GM19240 (cell line): ENCODE measurements at regions not wholly inside any gene's neighbourhood (a gene's known extent, or its start where the extent isn't known, plus 50 kb on each side); places are given as distances from the start of the nearest gene placed in this dataset.

Experiments used
- DNase-seq: peaks from one replicate; pipeline ENCODE4 v3.0.0; 2011; ENCODE audit warnings: low spot score; ENCODE audit not compliant: insufficient read length

- no peak for DNase-seq
These were observed 92.5 kb upstream of the CAMK1G start for GRCh38 chr1:209491031-209491430.

DNA sequence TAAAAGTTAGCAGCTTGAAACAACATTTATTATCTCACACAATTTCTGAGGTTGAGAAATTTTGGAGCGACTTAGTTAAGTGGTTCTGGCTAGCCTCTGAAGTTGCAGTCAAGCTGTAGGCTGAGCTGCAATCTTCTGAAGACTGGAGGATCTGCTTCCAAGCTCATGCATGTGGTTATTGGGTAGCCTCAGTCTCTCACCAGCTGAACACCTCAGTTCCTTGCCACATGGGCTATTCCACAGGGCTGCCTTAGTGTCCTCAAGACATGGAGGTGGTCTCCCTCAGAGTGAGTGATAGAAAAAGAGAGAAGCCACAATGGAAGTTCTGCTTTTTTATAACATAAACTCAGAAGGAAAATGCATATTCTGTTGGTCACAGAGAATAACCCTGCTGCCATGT is 92.0 kb upstream of the CAMK1G start:
- DNase-seq: no peak

- DNase-seq: no peak
These were observed 91.6 kb upstream of the CAMK1G start for GRCh38 chr1:209491897-209492296.

- DNase-seq: no peak
These were observed 90.0 kb upstream of the CAMK1G start for GRCh38 chr1:209493559-209493958.

GRCh38 chr1:209497729-209498128 is 85.8 kb upstream of the CAMK1G start:
- DNase-seq: no peak

DNA sequence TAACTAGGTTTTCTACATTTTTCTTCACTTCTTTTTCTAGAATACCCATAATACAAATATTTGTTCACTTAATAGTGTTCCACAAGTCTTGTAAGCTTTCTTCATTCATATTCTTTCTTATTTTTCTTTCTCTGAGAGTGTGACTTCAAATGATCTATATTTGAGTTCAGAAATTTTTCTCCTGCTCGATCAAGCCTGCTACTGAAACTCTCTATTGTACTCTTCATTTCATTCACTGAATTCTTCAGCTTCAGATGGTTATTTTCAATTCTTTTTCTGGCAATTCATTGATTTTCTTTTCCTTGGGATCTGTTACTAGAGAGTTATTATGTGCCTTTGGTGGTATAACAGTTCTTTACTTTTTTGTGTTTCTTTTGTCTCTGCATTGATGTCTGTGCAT is 82.5 kb upstream of the CAMK1G start:
- DNase-seq: no peak

- DNase-seq: no peak
These were observed 80.3 kb upstream of the CAMK1G start for GRCh38 chr1:209503196-209503595.

DNA sequence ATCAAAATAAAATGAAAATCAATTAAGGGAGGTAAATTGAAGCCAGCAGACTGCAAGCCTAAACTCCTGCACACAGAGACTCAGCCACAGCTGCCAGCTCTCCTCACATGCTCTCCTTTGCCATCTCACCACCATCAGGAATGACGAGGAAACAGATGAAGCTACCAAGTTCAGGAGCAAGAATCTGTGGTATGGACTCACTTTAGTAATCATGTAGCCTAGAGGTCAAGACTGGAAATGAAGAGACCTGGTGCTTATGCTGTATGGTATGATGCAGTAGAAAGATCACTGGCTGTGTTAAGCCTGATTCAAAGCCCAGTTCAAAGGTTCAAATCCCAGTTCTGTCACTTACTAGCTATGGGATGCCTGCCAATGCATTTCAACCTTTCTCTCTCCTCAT is 78.9 kb upstream of the CAMK1G start:
- no peak for DNase-seq

DNA sequence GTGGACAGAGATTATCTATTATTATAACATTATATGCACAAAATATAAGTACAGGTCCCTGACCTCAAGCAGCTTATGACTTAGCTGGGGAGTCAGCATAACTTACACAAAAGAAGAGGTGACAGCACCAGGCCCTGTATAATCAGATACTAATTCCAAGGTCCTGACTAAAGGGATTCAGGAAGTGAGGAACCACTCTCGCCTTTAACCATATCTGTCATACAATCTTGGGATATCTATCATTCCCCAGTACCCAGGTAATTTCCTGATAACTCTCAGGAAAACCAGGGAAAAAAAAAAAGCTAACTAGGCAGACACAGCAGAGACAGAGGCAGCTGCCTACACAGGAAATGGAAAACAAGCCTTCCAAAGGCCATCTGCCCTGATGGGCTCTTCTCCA is 78.5 kb upstream of the CAMK1G start:
- DNase-seq: no peak

- DNase-seq: no peak
These were observed 77.4 kb upstream of the CAMK1G start for GRCh38 chr1:209506101-209506500.

DNA sequence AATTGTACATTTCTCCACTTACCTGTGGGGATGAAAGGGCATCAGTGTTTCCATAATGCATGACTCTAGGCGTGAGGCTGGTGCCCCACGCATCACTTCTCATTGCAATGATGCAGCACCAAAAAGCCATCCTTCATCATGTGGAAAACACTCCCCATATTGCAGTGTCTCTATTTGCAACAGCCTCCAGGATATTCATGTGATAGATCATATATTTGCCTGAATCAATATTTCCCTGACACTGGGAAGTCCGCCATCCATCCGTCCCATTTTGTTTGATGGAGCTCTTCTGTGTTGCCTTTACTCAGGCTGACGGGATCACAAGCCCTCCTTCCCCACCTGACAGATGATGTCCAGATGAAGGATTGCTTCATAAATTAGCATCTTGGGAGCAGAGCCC is 74.5 kb upstream of the CAMK1G start:
- no peak for DNase-seq

GRCh38 chr1:209510063-209510462 is 73.5 kb upstream of the CAMK1G start:
- DNase-seq: no peak

DNA sequence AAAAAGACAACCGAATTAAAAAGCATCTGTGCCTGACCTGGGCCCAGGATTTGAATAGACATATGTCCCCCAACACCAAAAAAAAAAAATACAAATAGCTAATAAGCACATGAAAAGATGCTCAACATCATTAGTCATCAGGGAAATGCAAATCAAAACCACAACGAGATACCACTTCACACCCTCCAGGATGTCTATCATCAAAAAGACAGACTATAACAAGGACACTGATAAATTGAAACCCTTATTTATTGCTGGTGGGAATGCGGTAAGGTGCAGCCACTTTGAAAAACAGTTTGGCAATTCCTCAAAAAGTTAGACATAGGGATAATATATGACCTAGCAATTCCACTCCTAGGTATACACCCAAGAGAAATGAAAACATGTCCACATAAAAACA is 72.3 kb upstream of the CAMK1G start:
- no peak for DNase-seq

DNA sequence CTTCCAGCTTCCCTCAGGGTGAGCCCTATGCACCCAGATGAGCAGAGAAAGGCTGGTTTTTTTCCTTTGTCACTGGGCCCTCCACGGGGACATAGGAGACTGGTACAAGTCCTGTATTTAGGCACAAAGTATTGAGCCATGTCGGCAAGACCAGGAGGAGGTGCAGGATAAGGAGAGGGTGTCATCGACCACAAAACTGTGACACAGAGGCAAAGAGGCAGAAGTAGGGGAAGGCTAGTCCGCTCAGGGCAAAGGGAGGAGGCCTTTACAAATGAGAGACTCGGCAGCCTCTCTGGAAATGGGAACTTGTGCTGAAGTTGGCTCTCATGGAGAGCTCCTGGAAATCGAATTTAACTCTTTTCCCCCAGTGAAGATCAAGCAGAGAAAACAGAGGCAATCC is 70.7 kb upstream of the CAMK1G start:
- no peak for DNase-seq

DNA sequence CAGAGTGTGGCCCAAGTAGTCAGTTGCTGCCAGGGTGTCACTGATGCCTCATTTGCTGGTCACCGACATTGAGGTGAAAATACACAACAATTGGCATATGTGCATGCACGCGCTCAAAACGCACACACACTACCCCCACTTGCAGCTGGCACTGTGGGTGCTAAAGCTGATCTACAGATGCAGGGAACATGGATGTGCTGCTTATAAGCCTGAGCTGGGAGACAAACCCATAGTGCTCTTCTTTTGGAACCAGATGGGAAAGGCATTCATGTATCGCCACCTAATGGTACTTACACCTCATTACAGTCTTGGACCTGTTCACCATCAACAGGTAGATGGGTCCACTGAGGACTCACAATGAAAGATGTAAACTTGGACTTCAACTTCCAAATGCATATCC is 70.3 kb upstream of the CAMK1G start:
- no peak for DNase-seq

- DNase-seq: no peak
These were observed 66.5 kb upstream of the CAMK1G start for GRCh38 chr1:209516771-209517680.

- no peak for DNase-seq
These were observed 65.8 kb upstream of the CAMK1G start for GRCh38 chr1:209517681-209518050.

DNA sequence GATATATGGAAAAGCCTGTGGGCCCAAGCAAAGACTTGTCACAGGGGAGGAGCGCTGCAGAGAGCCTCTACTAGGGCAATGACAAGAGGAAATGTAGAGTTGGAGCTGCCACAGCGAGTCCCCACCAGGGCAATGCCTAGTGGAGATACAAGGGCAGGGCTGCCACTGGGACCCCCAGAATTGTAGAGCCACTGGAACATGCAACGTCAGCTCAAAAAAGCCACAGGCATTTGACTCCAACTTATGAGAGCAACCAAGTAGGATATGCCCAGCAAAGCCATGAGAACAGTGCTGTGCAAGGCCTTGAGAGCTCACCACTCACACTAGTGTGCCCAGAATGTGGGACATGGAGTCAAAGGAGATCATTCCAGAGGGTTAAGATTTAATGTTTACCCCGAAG is 63.7 kb upstream of the CAMK1G start:
- DNase-seq: no peak

GRCh38 chr1:209522826-209523225 is 60.7 kb upstream of the CAMK1G start:
- no peak for DNase-seq

DNA sequence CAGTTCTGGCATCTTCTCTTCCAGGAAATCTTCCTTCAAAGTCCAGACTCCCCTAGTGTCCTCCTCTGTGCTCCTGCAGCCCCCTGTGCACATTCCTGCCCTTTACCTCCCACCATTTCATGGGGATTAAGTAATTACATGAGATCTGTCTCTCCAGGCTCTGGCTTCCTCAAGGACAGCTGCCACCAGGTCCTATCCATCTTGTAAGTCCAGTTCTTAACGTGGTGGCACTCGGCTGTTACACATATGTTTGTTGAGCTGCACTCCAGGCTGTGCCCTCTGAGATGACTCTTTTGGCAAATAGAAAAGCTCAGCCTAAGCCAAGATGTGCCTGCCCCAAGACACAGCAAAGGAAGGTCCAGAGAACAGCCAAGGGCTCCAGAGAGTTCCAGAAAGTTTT is 57.4 kb upstream of the CAMK1G start:
- DNase-seq: no peak

- no peak for DNase-seq
These were observed 56.1 kb upstream of the CAMK1G start for GRCh38 chr1:209527372-209527771.

DNA sequence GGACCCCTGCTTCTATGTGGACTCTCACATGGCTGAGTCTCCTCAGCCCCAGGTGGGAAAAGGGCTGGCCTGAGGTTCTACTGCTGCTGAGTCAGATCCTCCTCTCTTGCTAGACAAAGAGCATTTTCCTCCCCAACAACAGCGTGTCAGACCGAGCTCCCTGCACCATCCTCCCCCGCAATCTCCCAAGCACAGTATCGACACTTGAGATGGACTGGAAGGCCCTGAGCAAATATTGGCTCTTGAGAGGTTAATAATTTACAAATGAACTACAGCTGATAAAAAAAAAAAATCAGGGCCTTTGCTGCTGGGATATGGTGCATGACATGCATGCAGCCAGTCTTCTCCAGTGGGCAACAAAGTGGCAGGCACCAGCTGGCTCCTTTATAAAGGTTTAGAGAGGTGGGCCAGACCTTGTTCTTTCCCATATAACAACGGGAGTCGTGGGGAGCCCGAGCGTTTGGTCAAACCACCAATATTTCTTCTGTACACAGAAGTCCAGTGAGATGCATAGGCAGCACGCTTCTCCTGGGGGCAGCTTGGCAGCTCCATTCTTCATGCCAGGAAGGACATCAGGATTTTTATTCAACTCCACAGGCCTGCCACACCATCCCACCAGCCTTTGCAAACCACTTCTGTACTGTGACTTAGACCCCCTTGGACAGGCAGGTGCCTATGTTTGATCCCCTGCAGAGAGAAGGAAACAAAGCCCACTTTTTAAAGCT is 55.4 kb upstream of the CAMK1G start:
- no peak for DNase-seq

DNA sequence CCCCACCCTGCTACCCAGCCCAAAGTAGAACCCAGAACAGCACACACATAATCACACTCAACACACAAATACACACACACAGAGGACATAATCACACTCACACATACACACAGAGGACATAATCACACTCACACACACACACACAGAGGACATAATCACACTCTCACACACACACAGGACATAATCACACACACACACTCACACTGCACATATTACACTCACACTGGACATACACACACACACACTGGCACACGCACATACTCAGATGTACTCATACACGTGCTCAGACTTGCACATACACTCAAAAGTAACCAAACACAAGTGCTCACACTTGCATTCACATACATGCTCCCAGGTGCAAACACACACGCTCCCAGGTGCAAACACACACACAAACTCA is 54.3 kb upstream of the CAMK1G start:
- no peak for DNase-seq
